ENCODE measurements at regions not wholly inside any gene's neighbourhood (a gene's known extent, or its start where the extent isn't known, plus 50 kb on each side); places are given as distances from the start of the nearest gene placed in this dataset.

GRCh38 chr2:51225377-51225776, 193.4 kb upstream of the NRXN1 start:
- DNase-seq (ENCODE audit: low read depth, low spot score) = no peak
- no peak overlapping the region for H3K4me3 ChIP-seq (ENCODE audit: low read length)

- H3K4me3 ChIP-seq (ENCODE audit: low read length) = no peak overlapping the region
- DNase-seq (ENCODE audit: low read depth, low spot score) = no peak
Observed at GRCh38 chr2:51224790-51225189, 192.9 kb upstream of the NRXN1 start.

GRCh38 chr2:51222106-51222505, 190.2 kb upstream of the NRXN1 start:
- no peak overlapping the region for H3K4me3 ChIP-seq (ENCODE audit: low read length)
- no peak for DNase-seq (ENCODE audit: low read depth, low spot score)

GRCh38 chr2:51220606-51221005, 188.7 kb upstream of the NRXN1 start:
- H3K4me3 ChIP-seq (ENCODE audit: low read length) = no peak overlapping the region
- DNase-seq (ENCODE audit: low read depth, low spot score) = no peak

GRCh38 chr2:51220080-51220479, 188.1 kb upstream of the NRXN1 start:
- H3K4me3 ChIP-seq (ENCODE audit: low read length) = no peak overlapping the region
- DNase-seq (ENCODE audit: low read depth, low spot score) = no peak

GRCh38 chr2:51219468-51219867, 187.5 kb upstream of the NRXN1 start:
- no peak for DNase-seq (ENCODE audit: low read depth, low spot score)
- no peak overlapping the region for H3K4me3 ChIP-seq (ENCODE audit: low read length)

GRCh38 chr2:51218047-51218446, 186.1 kb upstream of the NRXN1 start:
- no peak for DNase-seq (ENCODE audit: low read depth, low spot score)
- H3K4me3 ChIP-seq (ENCODE audit: low read length) = no peak overlapping the region

GRCh38 chr2:51213826-51214225, 181.9 kb upstream of the NRXN1 start:
- H3K4me3 ChIP-seq (ENCODE audit: low read length) = no peak overlapping the region
- DNase-seq (ENCODE audit: low read depth, low spot score) = no peak

- DNase-seq (ENCODE audit: low read depth, low spot score) = no peak
- no peak overlapping the region for H3K4me3 ChIP-seq (ENCODE audit: low read length)
Observed at GRCh38 chr2:51212374-51212773, 180.4 kb upstream of the NRXN1 start.

- no peak for DNase-seq (ENCODE audit: low read depth, low spot score)
- no peak overlapping the region for H3K4me3 ChIP-seq (ENCODE audit: low read length)
Observed at GRCh38 chr2:51208521-51208920, 176.6 kb upstream of the NRXN1 start.

GRCh38 chr2:51201295-51201694, 169.4 kb upstream of the NRXN1 start:
- DNase-seq (ENCODE audit: low read depth, low spot score) = no peak
- H3K4me3 ChIP-seq (ENCODE audit: low read length) = no peak overlapping the region

- H3K4me3 ChIP-seq (ENCODE audit: low read length) = no peak overlapping the region
- DNase-seq (ENCODE audit: low read depth, low spot score) = no peak
Observed at GRCh38 chr2:51194656-51195055, 162.7 kb upstream of the NRXN1 start.

- DNase-seq (ENCODE audit: low read depth, low spot score) = no peak
Observed at GRCh38 chr2:51170273-51170672, 138.3 kb upstream of the NRXN1 start.

GRCh38 chr2:51165534-51166260, 133.8 kb upstream of the NRXN1 start:
- no peak overlapping the region for H3K4me3 ChIP-seq (ENCODE audit: low read length)
- no peak for DNase-seq (ENCODE audit: low read depth, low spot score)

More at GRCh38 chr2:51170273-51170672, 138.3 kb upstream of the NRXN1 start:
- no peak overlapping the region for H3K4me3 ChIP-seq (ENCODE audit: low read length)

- H3K4me3 ChIP-seq (ENCODE audit: low read length) = no peak overlapping the region
- no peak for DNase-seq (ENCODE audit: low read depth, low spot score)
Observed at GRCh38 chr2:51158251-51158650, 126.3 kb upstream of the NRXN1 start.

- H3K4me3 ChIP-seq (ENCODE audit: low read length) = no peak overlapping the region
- DNase-seq (ENCODE audit: low read depth, low spot score) = no peak
Observed at GRCh38 chr2:51153236-51153635, 121.3 kb upstream of the NRXN1 start.

- DNase-seq (ENCODE audit: low read depth, low spot score) = no peak
- H3K4me3 ChIP-seq (ENCODE audit: low read length) = no peak overlapping the region
Observed at GRCh38 chr2:51151490-51152140, 119.7 kb upstream of the NRXN1 start.

- no peak for DNase-seq (ENCODE audit: low read depth, low spot score)
- no peak overlapping the region for H3K4me3 ChIP-seq (ENCODE audit: low read length)
Observed at GRCh38 chr2:51149725-51150124, 117.8 kb upstream of the NRXN1 start.

- no peak overlapping the region for H3K4me3 ChIP-seq (ENCODE audit: low read length)
- DNase-seq (ENCODE audit: low read depth, low spot score) = no peak
Observed at GRCh38 chr2:51145761-51146160, 113.8 kb upstream of the NRXN1 start.

- no peak for DNase-seq (ENCODE audit: low read depth, low spot score)
- H3K4me3 ChIP-seq (ENCODE audit: low read length) = no peak overlapping the region
Observed at GRCh38 chr2:51120754-51121280, 88.9 kb upstream of the NRXN1 start.

GRCh38 chr2:51111532-51111931, 79.6 kb upstream of the NRXN1 start:
- no peak for DNase-seq (ENCODE audit: low read depth, low spot score)
- H3K4me3 ChIP-seq (ENCODE audit: low read length) = no peak overlapping the region
